HCT116 (cell line): ENCODE measurements at regions not wholly inside any gene's neighbourhood (a gene's known extent, or its start where the extent isn't known, plus 50 kb on each side); places are given as distances from the start of the nearest gene placed in this dataset.

Source experiments
- CEBPB ChIP-seq: IDR thresholded peaks from 2 replicates; pipeline ENCODE4 v1.6.1; 2012; ENCODE audit warnings: low read depth
- CTCF ChIP-seq, 3 experiments: fragments of 200-600 bp in 1 of 3; sonication (generic) in 1 of 3; IDR thresholded peaks in 2 of 3; conservative IDR thresholded peaks in 1 of 3; 2 replicates each; pipeline ENCODE4 v1.5.1; 2012 to 2017; ENCODE audit warnings: low read depth in 2 of 3, low read length in 2 of 3, antibody characterized with exemption in 1 of 3, borderline replicate concordance in 1 of 3, control low read depth in 1 of 3, mild to moderate bottlenecking in 1 of 3, mixed read lengths in 1 of 3, mixed run types in 1 of 3, moderate library complexity in 1 of 3; ENCODE audit not compliant: insufficient read depth in 1 of 3
- EZH2phosphoT487 ChIP-seq: fragments of 200-600 bp; IDR thresholded peaks from 2 replicates; pipeline ENCODE4 v1.6.1; 2018; ENCODE audit warnings: antibody characterized with exemption, borderline replicate concordance
- JUND ChIP-seq: IDR thresholded peaks from 2 replicates; pipeline ENCODE4 v1.6.1; 2012
- TCF7L2 ChIP-seq: IDR thresholded peaks from 2 replicates; pipeline ENCODE4 v1.7.0; 2011; ENCODE audit warnings: borderline replicate concordance, inconsistent platforms; ENCODE audit not compliant: insufficient read depth, insufficient read length; ENCODE audit errors: extremely low read depth
- ZFX ChIP-seq: fragments of 450-650 bp; IDR thresholded peaks from 2 replicates; pipeline ENCODE4 v1.6.1; 2017

GRCh38 chr1:233780049-233780448 is 124.4 kb upstream of the SLC35F3 start:
- no peak for TF ChIP-seq CTCF (IDR thresholded peaks at IDR 0.05 in 2 of 3, conservative IDR thresholded peaks at IDR 0.05 in 1 of 3; ENCODE audit: borderline replicate concordance in 1 of 3, insufficient read depth in 1 of 3, low read depth in 2 of 3, low read length in 2 of 3)
- TF ChIP-seq TCF7L2, result no peak
- TF ChIP-seq JUND, result no peak
- TF ChIP-seq CEBPB, result no peak
- TF ChIP-seq EZH2phosphoT487, result no peak
- TF ChIP-seq ZFX, result no peak
